ENCODE measurements at regions not wholly inside any gene's neighbourhood (a gene's known extent, or its start where the extent isn't known, plus 50 kb on each side); places are given as distances from the start of the nearest gene placed in this dataset.

GRCh38 chr3:29195056-29195455 is 85.8 kb upstream of the RBMS3 start:
- no peak overlapping the region for H3K9ac ChIP-seq (ENCODE audit: insufficient read depth, low read length, poor library complexity, severe bottlenecking)
- H3K79me2 ChIP-seq (ENCODE audit: insufficient read depth, low read length), result no peaks in the 10 kb centered on the region
- no peak for DNase-seq
- no peak overlapping the region for H3K4me3 ChIP-seq (replicated peaks in 1 of 3; ENCODE audit: low read depth in 2 of 3, low read length in 3 of 3)
- H3K4me3 Mint-ChIP-seq, result no peak overlapping the region
- no peak for TF ChIP-seq CTCF (IDR thresholded peaks at IDR 0.05)
- intact Hi-C loops (cut with micrococcal nuclease), result no loop called here
- WGBS (ENCODE audit: insufficient coverage), result 100% methylated on average over 2 of the region's 3 CpGs
- H3K9me3 Mint-ChIP-seq, result peaks cover 0 to 9% (median 6%) of the 10 kb centered on the region in 7 donors
- no peaks in the 10 kb centered on the region for H3K27me3 Mint-ChIP-seq (ENCODE audit: low read depth in 3 of 3)
- H3K4me1 ChIP-seq (ENCODE audit: control insufficient read depth in 1 of 2, insufficient read depth in 2 of 2, low read length in 2 of 2), result no peaks in the 10 kb centered on the region
- H4K20me1 ChIP-seq (ENCODE audit: insufficient read depth, low read length), result no peaks in the 10 kb centered on the region
- no peaks in the 10 kb centered on the region for H3K4me1 Mint-ChIP-seq
- H2AFZ ChIP-seq (ENCODE audit: insufficient read depth, low read depth, low read length, poor library complexity, severe bottlenecking), result no peak overlapping the region
- no peaks in the 10 kb centered on the region for H3K36me3 ChIP-seq (replicated peaks in 1 of 2; ENCODE audit: control insufficient read depth in 1 of 2, insufficient read depth in 2 of 2, low read length in 2 of 2)
- peaks cover 0 to 8% of the 10 kb centered on the region in 2 donors for H3K9me3 ChIP-seq (replicated peaks in 1 of 2; ENCODE audit: control insufficient read depth in 1 of 2, insufficient read depth in 1 of 2, low read length in 2 of 2)
- no peaks in the 10 kb centered on the region for H3K27me3 ChIP-seq (ENCODE audit: control insufficient read depth in 2 of 2, insufficient read depth in 2 of 2, low read length in 2 of 2)
- no peaks in the 10 kb centered on the region for H3K36me3 Mint-ChIP-seq
- H3K4me2 ChIP-seq (replicated peaks; ENCODE audit: extremely low read depth, low read length, poor library complexity, severe bottlenecking), result no peak overlapping the region
- no peak overlapping the region for H3K27ac ChIP-seq (ENCODE audit: low read depth in 1 of 2, low read length in 2 of 2)
- H3K27ac Mint-ChIP-seq, result no peak overlapping the region

GRCh38 chr3:29201604-29202003 is 79.3 kb upstream of the RBMS3 start:
- Histone ChIP-seq H3K9ac (ENCODE audit: insufficient read depth, low read length, poor library complexity, severe bottlenecking) (no peak overlapping the region), H3K36me3 (replicated peaks in 1 of 2; ENCODE audit: control insufficient read depth in 1 of 2, insufficient read depth in 2 of 2, low read length in 2 of 2) (no peaks in the 10 kb centered on the region), H2AFZ (ENCODE audit: insufficient read depth, low read depth, low read length, poor library complexity, severe bottlenecking) (no peak overlapping the region), H3K4me3 (replicated peaks in 1 of 3; ENCODE audit: low read depth in 2 of 3, low read length in 3 of 3) (no peak overlapping the region), H3K4me2 (replicated peaks; ENCODE audit: extremely low read depth, low read length, poor library complexity, severe bottlenecking) (no peak overlapping the region), H3K4me1 (ENCODE audit: control insufficient read depth in 1 of 2, insufficient read depth in 2 of 2, low read length in 2 of 2) (no peaks in the 10 kb centered on the region), H3K9me3 (replicated peaks in 1 of 2; ENCODE audit: control insufficient read depth in 1 of 2, insufficient read depth in 1 of 2, low read length in 2 of 2) (no peaks in the 10 kb centered on the region), H3K27me3 (ENCODE audit: control insufficient read depth in 2 of 2, insufficient read depth in 2 of 2, low read length in 2 of 2) (no peaks in the 10 kb centered on the region), H3K27ac (ENCODE audit: low read depth in 1 of 2, low read length in 2 of 2) (no peak overlapping the region), H3K79me2 (ENCODE audit: insufficient read depth, low read length) (no peaks in the 10 kb centered on the region), H4K20me1 (ENCODE audit: insufficient read depth, low read length) (no peaks in the 10 kb centered on the region)
- H3K9me3 Mint-ChIP-seq, result peaks cover 0 to 4% (median 0%) of the 10 kb centered on the region in 7 donors
- no peak for DNase-seq
- intact Hi-C loops (cut with micrococcal nuclease), result no loop called here
- H3K36me3 Mint-ChIP-seq, result no peaks in the 10 kb centered on the region
- no peaks in the 10 kb centered on the region for H3K4me1 Mint-ChIP-seq
- TF ChIP-seq CTCF (IDR thresholded peaks at IDR 0.05), result no peak
- no peak overlapping the region for H3K4me3 Mint-ChIP-seq
- WGBS (ENCODE audit: insufficient coverage), result no CpG with 5 or more reads among the region's 1 CpG
- H3K27ac Mint-ChIP-seq, result no peak overlapping the region
- no peaks in the 10 kb centered on the region for H3K27me3 Mint-ChIP-seq (ENCODE audit: low read depth in 3 of 3)

All from CD14-positive monocyte (primary cell).